GM19372 (cell line): ENCODE measurements at regions not wholly inside any gene's neighbourhood (a gene's known extent, or its start where the extent isn't known, plus 50 kb on each side); places are given as distances from the start of the nearest gene placed in this dataset.

Source experiments
- ATAC-seq: cut with Tn5 transposase; IDR thresholded peaks from one replicate; pipeline ENCODE4 v1.9.1; 2021; ENCODE audit warnings: mild to moderate bottlenecking, low read depth, moderate library complexity; ENCODE audit not compliant: unreplicated experiment

DNA sequence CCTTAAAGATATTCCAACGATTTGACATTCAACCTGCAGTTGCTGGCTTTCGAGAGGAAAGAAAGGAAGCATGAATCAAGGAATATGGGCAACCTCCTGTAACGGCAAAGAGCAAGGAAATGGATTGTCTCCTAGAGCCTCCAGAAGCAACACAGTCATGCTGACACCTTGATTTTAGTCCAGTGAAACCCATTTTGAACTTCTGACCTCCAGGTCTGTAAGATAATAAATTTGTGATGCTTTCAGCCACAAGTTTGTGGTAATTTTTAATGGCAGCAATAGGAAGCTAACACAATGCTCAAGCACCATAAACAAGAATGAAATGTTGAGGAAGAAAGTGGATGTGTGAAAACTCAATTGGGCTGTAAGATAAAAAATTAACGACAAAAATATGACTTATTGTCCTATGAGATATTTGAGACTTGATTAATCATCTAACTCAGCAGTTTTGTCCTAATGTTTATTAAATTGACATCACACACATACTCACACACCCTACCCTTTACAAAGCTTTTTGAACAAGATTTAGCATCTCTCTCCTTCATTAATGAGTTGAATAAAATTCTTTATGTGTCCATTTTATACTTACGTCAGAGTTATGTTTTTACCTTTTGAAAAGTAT is 857.2 kb upstream of the INTU start:
- no peak for ATAC-seq

DNA sequence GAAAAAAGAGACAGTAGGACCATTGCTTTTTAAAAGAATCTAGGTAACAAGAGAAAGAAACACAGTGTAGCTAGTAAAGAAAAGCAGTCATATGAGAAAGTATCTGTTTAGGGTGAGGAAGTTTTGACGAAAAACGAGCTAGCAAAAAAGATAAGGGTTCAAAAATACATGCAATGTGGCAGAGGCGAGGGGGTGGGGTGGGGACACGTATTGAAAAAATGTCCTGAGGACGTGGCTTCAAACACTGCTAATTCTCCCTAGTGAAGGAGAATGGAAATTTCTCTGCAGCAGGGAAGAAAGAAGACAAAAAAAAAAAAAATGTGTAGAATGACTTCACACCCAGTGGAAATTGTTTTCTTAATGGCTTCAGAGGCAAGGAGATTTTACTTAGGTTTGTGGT is 856.4 kb upstream of the INTU start:
- no peak for ATAC-seq

DNA sequence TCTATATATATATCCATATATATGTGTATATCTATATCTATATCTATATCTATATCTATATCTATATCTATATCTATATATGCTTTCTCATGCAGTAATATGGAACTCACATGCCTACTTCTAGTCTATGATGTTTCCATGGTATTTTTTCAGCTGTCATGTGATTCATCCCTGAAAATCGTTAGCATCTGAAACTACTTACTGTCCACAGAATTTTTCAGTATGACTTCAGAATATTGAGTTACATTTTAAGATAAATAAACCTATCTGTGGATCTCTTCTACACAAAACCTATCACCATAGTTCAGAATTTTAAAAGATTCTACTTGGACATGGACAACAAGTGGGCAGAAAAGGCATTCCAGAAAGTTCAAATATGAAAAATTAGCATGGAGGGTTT is 855.1 kb upstream of the INTU start:
- no peak for ATAC-seq

DNA sequence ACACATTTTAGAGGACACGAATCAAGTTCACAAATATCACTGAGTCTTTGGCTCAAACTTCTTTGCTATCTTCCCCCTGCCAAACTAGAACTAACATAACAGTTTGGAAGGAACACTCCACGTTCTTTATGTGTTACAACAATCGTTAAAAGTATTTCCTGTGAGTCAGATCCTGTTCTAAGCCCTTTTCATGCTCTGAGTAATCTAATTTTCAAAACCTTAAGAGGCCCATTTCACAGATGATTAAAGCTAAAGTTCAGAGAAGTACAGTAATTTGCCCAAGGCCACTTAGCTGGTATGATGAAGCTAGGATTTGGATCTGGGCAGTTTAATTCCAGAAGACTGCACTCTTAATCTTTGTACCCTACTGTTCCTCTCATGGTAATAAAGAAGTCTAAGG is 854.4 kb upstream of the INTU start:
- ATAC-seq = no peak

DNA sequence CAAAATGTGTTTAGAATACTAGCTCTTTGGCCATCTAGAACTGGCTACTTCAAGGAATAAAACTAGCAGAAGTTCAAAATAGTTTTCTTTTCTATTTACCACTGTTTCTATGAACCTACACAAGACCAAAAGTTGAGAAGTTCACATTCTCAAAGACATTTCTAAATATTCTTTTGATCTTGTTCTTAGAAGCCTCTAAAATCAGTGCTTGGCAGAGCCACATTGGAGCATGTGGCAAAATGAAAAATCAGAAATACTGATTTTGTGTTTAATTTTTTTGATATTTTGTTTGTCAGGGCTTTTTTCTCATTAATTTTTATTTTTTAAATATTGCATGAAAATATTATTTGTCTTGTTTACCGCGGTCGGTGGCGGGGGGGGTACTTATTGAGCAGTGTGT is 853.8 kb upstream of the INTU start:
- ATAC-seq = no peak

DNA sequence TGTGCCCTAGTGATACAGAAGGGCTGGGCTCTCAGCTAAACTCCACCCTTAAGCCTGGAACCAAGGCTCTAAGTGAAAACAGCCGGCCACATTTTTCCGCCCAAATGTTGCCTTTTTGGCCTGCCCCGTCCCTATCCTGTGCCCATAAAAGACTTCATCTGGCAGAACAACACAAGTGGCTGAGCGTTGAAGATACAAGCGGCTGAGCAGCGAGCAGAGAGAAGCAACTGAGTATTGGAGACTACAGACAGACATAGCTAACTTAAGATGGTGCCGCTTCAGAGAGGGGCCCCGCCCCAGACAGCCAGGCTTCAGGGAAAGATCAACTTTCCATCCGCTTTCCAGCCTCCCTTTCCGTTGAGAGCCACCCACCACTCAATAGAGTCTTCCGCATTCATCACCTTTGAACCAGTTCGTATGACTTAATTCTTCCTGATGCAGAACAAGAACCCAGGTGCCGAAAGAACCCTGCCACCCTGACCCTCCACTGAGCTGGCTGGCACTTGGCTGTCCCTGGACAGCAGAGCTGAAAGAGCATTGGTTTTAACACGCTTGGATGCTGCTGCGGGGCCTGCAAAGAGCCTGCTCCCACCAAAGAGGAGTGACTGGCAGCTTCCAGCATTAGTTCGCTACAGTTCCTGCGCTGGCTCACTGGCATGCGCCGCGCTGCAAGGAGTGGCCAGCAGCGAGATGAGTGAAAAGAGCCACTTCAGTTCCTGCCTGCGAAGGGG is 853.2 kb upstream of the INTU start:
- ATAC-seq = no peak

DNA sequence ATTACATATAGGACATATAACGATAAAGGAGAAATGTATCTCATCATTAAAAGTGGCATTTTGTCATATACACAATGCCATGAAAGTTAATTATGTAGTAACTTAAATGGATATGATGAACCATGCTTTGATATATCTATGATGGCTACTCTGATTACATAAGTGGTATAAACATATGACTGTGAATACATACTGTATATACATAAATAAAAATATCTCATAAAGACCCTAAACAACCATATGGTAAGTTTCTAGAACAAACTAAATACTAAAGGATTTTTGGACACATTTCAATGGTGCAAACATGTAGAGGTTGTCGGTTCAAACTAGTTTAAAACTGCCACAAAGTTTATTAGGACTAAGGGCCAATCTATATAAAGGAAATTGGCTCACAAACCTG is 849.6 kb upstream of the INTU start:
- no peak for ATAC-seq

DNA sequence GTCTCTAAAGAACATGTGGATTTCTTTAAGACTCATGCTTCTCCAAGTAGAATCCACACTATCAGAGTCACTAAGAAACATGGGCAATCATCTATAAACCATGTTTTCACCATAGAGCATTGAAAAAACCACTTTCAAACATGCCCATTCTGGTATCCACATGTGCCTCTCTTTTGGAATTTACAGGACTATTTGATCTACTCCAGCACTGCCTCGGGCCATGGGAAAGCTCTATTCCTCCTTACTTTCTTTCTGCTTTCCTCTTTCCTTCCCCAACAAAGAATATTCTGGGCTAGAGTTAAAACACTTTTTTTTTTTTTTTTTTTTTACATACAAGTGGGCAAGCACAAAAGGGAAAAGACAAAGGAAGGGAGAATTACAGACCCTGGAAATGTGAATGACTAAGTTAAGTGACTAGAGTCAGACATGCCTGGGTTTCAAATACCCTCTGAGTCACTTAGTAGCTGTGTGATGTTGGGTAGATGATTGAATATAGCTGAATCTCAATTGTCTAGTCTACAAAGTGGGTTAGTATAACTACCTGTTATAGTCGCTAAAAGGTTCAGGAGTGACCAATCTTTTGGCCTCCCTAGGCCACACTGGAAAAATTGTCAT is 847.7 kb upstream of the INTU start:
- ATAC-seq = no peak

DNA sequence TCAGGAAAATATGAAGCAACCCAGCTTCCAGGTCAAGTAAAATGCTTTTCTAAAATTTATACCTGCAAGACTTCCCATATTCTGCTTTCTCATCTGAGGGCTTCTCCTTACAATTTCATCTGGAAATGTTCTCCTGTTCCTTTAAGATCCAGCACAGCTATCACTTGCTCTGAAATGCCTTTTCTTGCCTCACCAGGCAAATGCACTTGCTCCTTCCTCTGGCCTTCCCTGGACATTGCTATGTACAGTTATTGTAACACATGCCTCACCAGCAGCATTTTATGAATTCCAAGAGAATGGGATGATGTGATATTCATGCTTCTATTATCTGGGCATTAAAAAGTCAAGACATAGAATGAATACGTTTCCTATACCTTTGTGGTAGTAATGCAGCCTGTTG is 842.1 kb upstream of the INTU start:
- ATAC-seq = no peak

DNA sequence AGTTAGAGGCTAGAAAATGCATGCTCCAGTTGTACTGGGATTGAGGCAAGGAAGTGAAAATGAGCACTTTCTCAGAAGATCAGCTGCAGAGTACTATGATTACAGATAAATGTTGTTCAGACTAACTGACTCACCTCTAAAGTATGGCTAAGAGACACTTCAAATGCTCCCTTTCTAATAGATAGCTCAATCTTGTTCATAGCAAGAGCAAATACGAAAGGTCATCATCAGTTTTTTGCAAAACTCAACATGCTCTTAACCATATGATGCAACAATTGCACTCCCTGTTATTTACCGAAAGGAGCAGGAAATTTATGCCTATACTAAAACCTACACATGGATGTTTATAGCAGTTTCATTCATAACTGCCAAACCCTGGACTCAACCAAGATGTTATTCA is 838.4 kb upstream of the INTU start:
- ATAC-seq = no peak

DNA sequence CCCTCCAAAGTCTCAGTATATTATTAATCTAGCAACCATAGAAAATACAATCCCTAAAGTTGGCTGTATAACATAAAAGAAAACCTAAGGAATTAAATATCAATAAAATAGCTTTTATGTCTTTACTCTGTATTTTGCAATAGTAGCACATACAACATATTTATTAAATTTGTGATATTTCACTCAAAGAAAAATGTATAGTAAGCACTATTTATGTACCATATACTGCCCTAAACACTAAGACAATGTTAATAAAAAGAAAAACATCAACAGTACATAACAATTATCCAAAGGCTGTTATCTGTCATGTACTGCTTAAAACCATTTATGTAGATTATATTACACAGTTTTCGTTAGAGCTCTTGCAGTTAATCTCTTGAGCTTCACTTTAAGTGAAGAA is 834.5 kb upstream of the INTU start:
- no peak for ATAC-seq

DNA sequence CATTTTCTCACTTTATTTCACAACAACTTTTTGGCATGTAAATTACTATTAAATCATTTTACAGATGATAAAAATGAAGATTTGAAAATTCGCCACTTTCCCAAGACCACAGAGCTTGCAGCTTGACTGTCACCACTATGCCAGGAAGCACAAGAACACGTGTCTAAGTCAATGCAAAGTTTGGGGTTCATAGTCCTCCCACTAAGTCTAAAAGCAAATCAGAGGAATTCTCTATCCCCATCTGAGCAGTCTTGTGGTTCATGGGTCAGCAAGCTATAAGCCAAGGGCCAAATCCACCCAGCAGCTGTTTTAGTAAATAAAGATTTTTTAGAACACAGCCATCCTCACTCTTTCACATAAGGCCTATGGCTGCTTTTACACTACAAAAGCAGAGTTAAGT is 833.3 kb upstream of the INTU start:
- no peak for ATAC-seq

DNA sequence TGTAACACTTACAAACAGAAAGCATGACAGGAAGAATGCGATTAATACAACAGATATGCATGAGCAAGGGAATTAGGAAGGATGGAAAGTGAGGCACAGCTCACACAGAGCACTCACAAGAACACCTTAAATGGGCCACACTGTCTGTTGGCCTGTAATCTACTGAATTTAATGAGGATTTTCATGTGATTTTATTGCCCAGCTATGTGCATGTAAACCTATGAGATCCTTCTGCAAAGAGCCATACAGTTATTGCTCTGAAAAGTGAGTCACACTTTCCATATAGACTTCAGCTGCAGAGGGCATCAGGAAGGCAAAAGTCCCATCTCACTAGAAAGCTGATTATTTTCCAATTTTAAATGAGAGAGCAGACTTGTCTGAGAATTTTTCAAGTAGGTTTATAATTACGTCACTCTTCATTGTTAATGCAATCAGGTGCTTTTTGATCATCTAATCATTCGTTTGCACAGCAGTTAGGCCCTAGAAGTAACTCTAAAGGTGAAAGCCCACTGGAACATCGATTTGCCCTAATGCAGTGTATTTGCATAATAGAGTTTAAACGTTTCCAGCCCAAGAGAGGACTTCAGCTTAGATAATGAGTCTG is 832.7 kb upstream of the INTU start:
- no peak for ATAC-seq

DNA sequence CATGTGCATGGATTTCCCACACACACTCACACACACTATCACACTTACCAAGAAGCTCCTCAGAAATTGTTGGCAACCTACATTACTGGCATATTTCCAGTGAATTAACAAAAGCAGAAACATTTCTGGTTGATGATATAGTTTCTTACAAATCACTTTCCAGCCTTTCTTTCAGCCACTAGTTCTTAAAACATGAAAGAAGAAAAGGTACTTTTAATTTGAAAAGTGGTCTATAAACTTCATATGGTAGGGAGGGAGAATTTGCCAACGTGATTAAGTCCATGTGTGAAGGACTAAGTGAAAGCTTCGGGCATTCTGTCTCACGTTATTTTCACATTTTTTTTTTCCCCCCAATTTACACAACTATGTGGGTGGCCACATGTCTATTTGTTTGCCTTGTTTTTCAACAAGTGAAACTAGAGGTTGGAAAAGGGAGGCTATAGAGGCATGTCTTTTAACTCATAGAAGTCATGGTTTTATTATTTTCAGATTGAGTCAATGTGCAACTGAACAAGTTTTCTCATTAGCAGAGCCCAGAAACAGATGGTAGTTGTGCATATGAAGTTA is 832.1 kb upstream of the INTU start:
- ATAC-seq = no peak

DNA sequence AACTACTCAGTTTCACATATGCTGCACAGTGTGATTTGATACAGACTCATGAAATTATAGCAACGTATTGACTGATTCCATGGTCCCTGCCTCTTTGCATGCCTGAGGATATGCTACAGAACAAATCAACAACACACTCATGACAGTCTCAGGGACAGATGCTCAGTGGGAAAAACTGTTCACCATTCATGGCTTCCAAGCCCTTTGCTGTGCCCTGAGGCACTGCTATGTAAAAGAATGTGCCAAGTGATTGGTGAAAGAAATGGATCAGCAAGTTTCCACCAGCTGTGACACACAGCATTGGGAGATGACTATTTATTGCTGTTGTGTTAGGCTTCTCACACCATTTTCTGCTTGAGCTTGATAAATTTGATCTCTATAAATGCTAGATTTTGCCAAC is 825.6 kb upstream of the INTU start:
- ATAC-seq = no peak

DNA sequence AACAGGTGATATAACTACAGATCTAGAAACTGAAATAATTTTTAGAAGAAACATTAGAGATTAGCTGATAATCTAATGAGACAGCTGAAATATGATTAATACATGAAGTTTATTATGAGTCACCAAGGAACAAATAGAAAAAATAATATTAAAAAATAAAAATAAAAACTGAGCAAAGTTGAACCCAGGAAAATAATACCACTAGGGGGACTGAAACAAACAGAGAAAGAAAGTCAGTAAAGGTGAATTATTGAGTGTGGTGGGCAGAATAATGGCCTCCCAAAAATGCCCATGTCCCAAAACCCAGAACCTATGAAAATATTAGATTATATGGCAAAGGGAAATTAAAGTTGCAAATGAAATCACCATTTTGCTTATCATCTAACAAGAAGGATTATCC is 820.7 kb upstream of the INTU start:
- ATAC-seq = no peak

DNA sequence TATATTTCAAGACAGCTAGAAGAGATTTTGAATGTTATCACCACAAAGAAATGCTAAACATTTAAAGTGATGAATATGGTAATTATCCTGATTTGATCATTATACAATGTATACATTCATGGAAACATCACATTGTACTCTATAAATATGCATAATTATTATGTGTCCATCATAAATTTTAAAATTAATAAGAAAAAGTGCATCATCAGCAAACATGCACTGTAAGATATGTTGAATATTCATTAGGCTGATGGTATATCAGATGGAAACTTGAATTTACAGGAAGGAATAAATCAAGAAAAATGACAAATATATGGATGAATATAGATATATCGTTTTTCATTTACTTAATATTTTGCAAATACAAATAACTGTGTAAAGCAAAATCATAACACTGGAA is 812.1 kb upstream of the INTU start:
- ATAC-seq = no peak

DNA sequence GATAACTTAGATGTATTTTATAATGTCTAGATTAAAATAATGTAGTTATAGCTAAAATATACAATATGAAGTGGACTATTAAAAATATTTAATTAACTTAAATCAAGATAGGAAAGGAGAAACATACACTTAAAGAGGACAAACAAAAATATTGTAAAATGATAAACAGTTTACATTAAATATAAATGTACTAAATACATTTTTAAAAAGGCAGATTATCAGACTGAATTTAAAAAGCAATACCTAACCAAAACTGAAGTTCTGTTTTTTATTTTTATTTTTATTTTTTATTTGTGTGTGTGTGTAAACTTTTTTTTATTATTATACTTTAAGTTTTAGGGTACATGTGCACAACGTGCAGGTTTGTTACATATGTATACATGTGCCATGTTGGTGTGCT is 811.6 kb upstream of the INTU start:
- no peak for ATAC-seq

DNA sequence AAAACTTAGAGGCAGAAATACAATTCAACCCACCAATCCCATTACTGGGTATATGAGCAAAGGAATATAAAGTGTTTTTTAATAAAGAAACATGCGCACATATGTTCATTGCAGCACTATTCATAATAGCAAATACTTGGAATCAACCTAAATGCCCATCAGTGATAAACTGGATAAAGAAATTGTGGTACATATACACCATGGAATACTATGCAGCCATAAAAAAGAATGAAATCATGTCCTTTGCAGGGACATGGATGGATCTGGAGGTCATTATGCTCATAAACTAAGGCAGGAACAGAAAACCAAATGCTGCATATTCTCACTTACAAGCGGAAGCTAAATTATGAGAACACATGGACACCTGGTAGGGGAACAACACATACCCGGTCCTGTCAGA is 807.7 kb upstream of the INTU start:
- no peak for ATAC-seq

DNA sequence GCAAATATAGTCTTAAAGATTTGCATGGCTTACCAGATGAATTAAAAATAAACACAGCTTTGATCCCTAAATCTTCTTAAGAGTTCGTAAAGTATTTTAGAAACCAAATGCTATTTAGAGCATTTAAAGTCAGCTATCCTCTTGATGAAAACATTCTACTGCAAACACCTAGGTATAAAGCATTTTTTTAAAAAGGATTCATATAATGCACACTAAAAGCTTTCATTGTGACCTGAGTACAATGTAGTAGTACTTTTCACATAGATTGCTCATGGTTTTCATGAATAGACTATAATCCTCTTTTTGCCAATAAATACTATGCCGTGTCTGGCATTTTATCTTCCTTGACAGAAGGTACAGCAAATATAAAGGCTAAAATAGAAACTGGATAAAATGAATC is 805.1 kb upstream of the INTU start:
- ATAC-seq = no peak

DNA sequence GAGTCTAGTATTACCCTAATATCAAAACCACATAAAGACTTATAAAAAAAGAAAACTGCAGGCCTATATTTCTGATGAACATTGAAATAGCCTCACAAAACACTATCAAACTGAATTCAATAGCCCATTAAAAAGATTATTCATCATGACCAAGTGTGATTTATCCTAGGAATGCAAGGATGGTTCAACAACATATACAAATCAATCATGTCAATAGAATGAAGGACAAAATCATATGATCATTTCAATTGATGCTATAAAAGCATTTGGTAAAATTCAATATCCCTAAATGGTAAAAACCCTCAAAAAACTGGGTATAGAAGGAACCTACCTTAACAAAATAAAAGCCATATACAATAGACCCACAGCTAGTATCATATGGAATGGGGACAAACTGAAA is 797.9 kb upstream of the INTU start:
- no peak for ATAC-seq
